OCI-LY3 (cell line): ENCODE measurements at regions not wholly inside any gene's neighbourhood (a gene's known extent, or its start where the extent isn't known, plus 50 kb on each side); places are given as distances from the start of the nearest gene placed in this dataset.

Source experiments
- H2AFZ ChIP-seq: fragments of 200-600, 300-600 bp; shearing (Covaris generic); 2 replicates; pipeline ENCODE4 v1.6.0; 2014; ENCODE audit warnings: antibody characterized with exemption, low read depth, low read length
- H3K27ac ChIP-seq: fragments of 200-600, 300-600 bp; sonication (generic); 2 replicates; pipeline ENCODE4 v1.5.1; 2014; ENCODE audit warnings: mild to moderate bottlenecking, low read length, moderate library complexity, mixed read lengths
- H3K27me3 ChIP-seq: fragments of 200-600, 300-600 bp; sonication (generic); 2 replicates; pipeline ENCODE4 v1.6.1; 2014; ENCODE audit warnings: low read depth, low read length, mixed read lengths
- H3K36me3 ChIP-seq: fragments of 200-600, 300-600 bp; sonication (generic); replicated peaks from 2 replicates; pipeline ENCODE3; 2014; ENCODE audit warnings: low read depth, low read length, mixed read lengths
- H3K4me1 ChIP-seq: fragments of 300-600, 200-600 bp; sonication (generic); 2 replicates; pipeline ENCODE4 v1.6.1; 2014; ENCODE audit warnings: low read length, mixed read lengths
- H3K4me2 ChIP-seq: fragments of 200-600, 300-600 bp; sonication (generic); 2 replicates; pipeline ENCODE4 v1.6.1; 2014; ENCODE audit warnings: low read length, mixed read lengths
- H3K4me3 ChIP-seq: fragments of 300-600, 200-600 bp; sonication (generic); 2 replicates; pipeline ENCODE4 v1.5.1; 2014; ENCODE audit warnings: antibody characterized with exemption, mild to moderate bottlenecking, low read length, moderate library complexity
- H3K79me2 ChIP-seq: fragments of 300-600, 200-600 bp; shearing (Covaris generic); 2 replicates; pipeline ENCODE4 v1.6.1; 2014; ENCODE audit warnings: mild to moderate bottlenecking, low read length, mixed read lengths
- H3K9ac ChIP-seq: fragments of 300-600, 200-600 bp; shearing (Covaris generic); 2 replicates; pipeline ENCODE4 v1.6.0; 2014; ENCODE audit warnings: mild to moderate bottlenecking, low read length, moderate library complexity
- H3K9me3 ChIP-seq: fragments of 200-600, 300-600 bp; shearing (Covaris generic); 2 replicates; pipeline ENCODE4 v1.6.1; 2014; ENCODE audit warnings: low read length, mixed read lengths; ENCODE audit not compliant: insufficient read depth
- H4K20me1 ChIP-seq: fragments of 200-600, 300-600 bp; sonication (generic); 2 replicates; pipeline ENCODE4 v1.6.1; 2016; ENCODE audit warnings: low read length, mixed read lengths; ENCODE audit not compliant: insufficient read depth
- CTCF ChIP-seq: fragments of 200-600, 300-600 bp; sonication (generic); IDR thresholded peaks from 2 replicates; pipeline ENCODE4 v1.5.1; 2014; ENCODE audit warnings: antibody characterized with exemption, low read length, low read depth
- EZH2phosphoT487 ChIP-seq: fragments of 200-600 bp; shearing (Covaris generic); IDR thresholded peaks from 2 replicates; pipeline ENCODE4 v1.6.1; 2018; ENCODE audit warnings: antibody characterized with exemption, mixed run types, low read depth

DNA sequence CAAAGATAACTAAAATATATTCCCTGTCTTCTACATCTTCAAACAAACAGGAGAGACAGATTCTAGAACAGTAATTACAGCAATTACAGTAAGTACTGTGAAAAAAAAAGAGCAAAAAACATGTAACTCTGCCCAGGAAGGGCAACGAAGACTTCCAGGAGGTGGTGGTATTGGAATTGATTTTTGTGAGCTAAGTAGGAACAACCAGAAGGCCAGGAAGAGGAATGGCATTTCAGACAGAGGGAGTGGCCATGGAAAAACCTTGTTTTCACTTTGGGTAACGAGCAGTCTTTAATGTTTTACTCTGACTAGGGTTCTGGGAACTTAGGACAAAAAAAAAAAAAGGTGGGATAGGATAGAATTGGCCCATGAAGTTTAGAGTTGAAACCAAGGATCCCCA lies 196.3 kb upstream of the PLEKHG7 start:
- no peaks in the 10 kb centered on the region for H3K79me2 ChIP-seq
- H3K27me3 ChIP-seq, result no peaks in the 10 kb centered on the region
- H3K9me3 ChIP-seq, result no peaks in the 10 kb centered on the region; the same call in 1 of the 2 replicates
- H3K9ac ChIP-seq, result peak overlapping the region; percentile 75; the same call in 1 of the 2 replicates
- TF ChIP-seq CTCF, result no peak
- no peak for TF ChIP-seq EZH2phosphoT487
- H3K4me3 ChIP-seq, result peak overlapping the region; percentile 69; the same call in 1 of the 2 replicates
- H2AFZ ChIP-seq, result no peak overlapping the region
- peak overlapping the region; percentile 98 for H3K27ac ChIP-seq
- H3K36me3 ChIP-seq, result no peaks in the 10 kb centered on the region
- H3K4me1 ChIP-seq, result peaks cover 52% of the 10 kb centered on the region
- H3K4me2 ChIP-seq, result peak overlapping the region; percentile 91
- H4K20me1 ChIP-seq, result no peaks in the 10 kb centered on the region

DNA sequence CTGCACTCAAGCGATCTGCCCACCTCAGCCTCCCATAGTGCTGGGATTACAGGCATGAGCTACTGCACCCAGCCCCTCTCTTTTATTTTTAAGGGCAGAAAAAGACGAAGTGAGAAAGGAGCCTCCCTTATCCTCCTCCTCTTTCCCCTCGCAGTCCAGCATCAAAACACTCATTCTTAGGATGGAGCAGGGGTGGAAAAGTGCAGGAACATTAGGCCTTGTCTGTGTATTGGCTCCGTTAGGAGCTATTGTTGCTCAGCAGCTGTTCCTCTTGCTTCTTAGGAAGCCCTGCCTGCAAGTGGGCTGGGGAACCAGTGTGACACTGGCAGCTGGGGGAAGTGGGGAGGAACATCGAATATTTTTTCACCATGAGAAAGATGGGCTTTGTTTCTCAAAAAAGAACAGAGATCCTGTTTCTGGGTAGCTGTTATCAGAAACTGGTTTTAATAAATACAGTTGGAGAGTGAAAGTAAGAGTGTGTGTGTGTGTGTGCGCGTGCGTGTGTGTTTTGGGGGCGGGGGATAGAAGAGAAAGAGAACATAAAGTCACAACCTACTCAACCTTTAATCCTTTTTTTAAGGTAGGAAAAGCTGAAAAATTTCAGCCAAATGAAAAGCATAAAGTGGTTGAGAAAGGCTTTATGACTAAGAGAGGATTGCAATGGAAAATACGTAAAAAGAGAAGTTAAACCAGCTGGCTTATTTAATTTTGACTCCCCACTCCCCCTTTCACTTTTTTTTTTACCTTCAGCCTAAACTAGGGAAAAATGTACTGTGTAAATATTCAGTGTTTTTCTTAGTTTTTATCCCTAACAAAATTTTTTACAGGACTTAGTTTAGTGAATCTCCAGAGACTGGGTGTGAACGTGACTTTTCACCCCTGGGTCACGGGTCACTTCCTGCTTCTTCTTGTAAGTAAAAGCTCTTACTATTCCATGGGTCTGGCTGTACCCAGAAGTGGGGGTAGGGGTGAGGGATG lies 197.2 kb upstream of the PLEKHG7 start:
- H2AFZ ChIP-seq, result peak overlapping the region; percentile 56
- H3K36me3 ChIP-seq, result no peaks in the 10 kb centered on the region
- peak overlapping the region; percentile 75 for H3K9ac ChIP-seq
- no peaks in the 10 kb centered on the region for H3K27me3 ChIP-seq
- H4K20me1 ChIP-seq, result no peaks in the 10 kb centered on the region
- H3K4me2 ChIP-seq, result peak overlapping the region; percentile 91
- H3K9me3 ChIP-seq, result no peaks in the 10 kb centered on the region; the same call in 1 of the 2 replicates
- H3K79me2 ChIP-seq, result no peaks in the 10 kb centered on the region
- peak overlapping the region; percentile 69 for H3K4me3 ChIP-seq
- H3K4me1 ChIP-seq, result peaks cover 62% of the 10 kb centered on the region
- peak overlapping the region; percentile 98 for H3K27ac ChIP-seq
- TF ChIP-seq EZH2phosphoT487 (no peak), CTCF (no peak)

DNA sequence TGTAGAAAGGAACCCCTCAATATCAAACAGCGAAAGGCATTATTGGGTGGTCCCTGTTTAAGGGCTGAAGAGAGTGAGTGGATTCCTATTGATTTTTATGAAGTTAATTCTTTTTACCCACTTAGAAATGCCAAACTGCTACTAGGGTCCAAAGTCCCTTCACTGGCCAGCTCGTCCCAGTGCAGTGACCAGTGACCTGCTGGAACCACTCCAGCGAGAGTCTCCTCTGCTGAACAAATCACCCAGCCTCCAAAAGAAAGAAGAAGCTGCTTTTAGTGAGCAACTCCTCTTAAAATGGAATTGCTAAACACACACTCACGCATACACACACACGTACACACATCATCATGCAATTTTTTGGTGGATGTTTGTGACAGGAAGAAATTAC lies 198.2 kb upstream of the PLEKHG7 start:
- Histone ChIP-seq H2AFZ (no peak overlapping the region), H3K9ac (peak overlapping the region; percentile 80; the same call in 1 of the 2 replicates), H3K4me2 (peak overlapping the region; percentile 85), H4K20me1 (no peaks in the 10 kb centered on the region), H3K4me1 (peaks cover 64% of the 10 kb centered on the region), H3K79me2 (no peaks in the 10 kb centered on the region), H3K4me3 (no peak overlapping the region), H3K36me3 (no peaks in the 10 kb centered on the region), H3K27me3 (no peaks in the 10 kb centered on the region), H3K27ac (peak overlapping the region; percentile 98), H3K9me3 (no peaks in the 10 kb centered on the region)
- no peak for TF ChIP-seq EZH2phosphoT487
- no peak for TF ChIP-seq CTCF

DNA sequence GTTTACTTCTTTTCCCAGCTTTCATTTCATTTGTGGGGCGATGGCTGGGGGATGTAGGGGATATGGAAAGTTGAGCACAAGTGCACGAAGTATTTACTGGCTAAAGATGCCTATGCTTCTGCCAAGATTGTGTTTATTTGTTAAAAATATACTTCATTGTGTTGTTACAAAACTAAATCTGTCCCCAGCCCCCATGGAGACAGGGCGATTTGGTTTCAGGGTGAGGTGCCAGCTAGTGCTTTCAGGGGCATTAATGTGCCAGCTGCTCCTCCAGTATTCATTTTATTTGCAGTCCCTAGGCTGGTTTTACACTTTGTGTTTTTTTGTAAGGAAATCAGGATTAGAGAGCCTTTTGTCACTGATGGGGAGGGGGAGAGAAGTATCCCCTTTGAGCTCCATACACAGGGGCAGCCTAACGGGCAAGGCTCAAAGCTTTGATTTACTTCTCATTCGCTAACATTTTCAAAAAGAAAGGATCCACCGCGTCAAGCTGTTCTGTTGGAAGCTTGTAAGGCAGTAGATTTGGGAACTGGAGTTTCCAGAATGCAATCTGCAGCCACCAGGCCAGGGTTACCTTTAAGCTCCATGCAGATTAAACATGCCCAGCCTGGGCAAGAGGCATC lies 198.7 kb upstream of the PLEKHG7 start:
- peak overlapping the region; percentile 85 for H3K4me2 ChIP-seq
- H3K27me3 ChIP-seq, result no peaks in the 10 kb centered on the region
- peaks cover 64% of the 10 kb centered on the region for H3K4me1 ChIP-seq

More for the DNA sequence above, 198.7 kb upstream of the PLEKHG7 start:
- H3K79me2 ChIP-seq, result no peaks in the 10 kb centered on the region
- peak overlapping the region; percentile 98 for H3K27ac ChIP-seq
- H3K9ac ChIP-seq, result peak overlapping the region; percentile 80
- no peak overlapping the region for H2AFZ ChIP-seq
- H3K4me3 ChIP-seq, result peak overlapping the region; percentile 65
- H3K9me3 ChIP-seq, result no peaks in the 10 kb centered on the region
- H4K20me1 ChIP-seq, result no peaks in the 10 kb centered on the region
- H3K36me3 ChIP-seq, result no peaks in the 10 kb centered on the region
- TF ChIP-seq EZH2phosphoT487 (no peak), CTCF (no peak)
